Right lobe of liver (tissue), 4 donors: ENCODE measurements at regions not wholly inside any gene's neighbourhood (a gene's known extent, or its start where the extent isn't known, plus 50 kb on each side); places are given as distances from the start of the nearest gene placed in this dataset.

Source experiments
- CTCF ChIP-seq, 4 donors: fragments of 200-600 bp in 3 of 4; fragments of 450-650 bp in 1 of 4; IDR thresholded peaks; one replicate each; pipeline versions ENCODE4 v1.5.1 to v1.8.0; 2016 to 2022; ENCODE audit warnings: antibody characterized with exemption in 4 of 4, mild to moderate bottlenecking in 2 of 4
- POLR2A ChIP-seq: fragments of 450-650 bp; IDR thresholded peaks from one replicate; pipeline ENCODE4 v1.6.1; 2017; ENCODE audit warnings: antibody characterized with exemption, mild to moderate bottlenecking
- donor health status: DM: no; HTN: no; CAD: no.
- donor health status: DM: no; HTN: no; CAD: no.
- donor health status: DM: no; HTN: yes; CAD: no.

- no peak for TF ChIP-seq CTCF (IDR thresholded peaks at IDR 0.05)
- no peak for TF ChIP-seq POLR2A
These were observed 206.0 kb upstream of the SUCLG2 start for GRCh38 chr3:67860429-67860828.
